Heart left ventricle (tissue), 13 donors: ENCODE measurements at regions not wholly inside any gene's neighbourhood (a gene's known extent, or its start where the extent isn't known, plus 50 kb on each side); places are given as distances from the start of the nearest gene placed in this dataset.

Experiments
- POLR2A ChIP-seq, 2 donors: fragments of 450-650 bp; IDR thresholded peaks; one replicate each; pipeline ENCODE4 v1.6.1; 2017; ENCODE audit warnings: antibody characterized with exemption in 2 of 2, mild to moderate bottlenecking in 2 of 2, moderate library complexity in 2 of 2
- TF ChIP-seq, protein P1 (sequence below), 12 donors: fragments of 200-600 bp; sonication (generic) in 4 of 12; IDR thresholded peaks; one replicate each; pipeline versions ENCODE4 v1.5.0 to v1.8.0; 2018 to 2022; ENCODE audit warnings: antibody characterized with exemption in 12 of 12, mild to moderate bottlenecking in 5 of 12
- donor health status: ischemic (EF 13 %, LVEDD 7.1; RV severe dilation, severe dysfunction).
- donor health status: DM: no; HTN: yes; CAD: no.
- donor health status: DM: no; HTN: no; CAD: no.
- donor health status: ischemic (EF 25% LVEDD 6.9; RV normal size, moderate dysfunction).
- donor health status: ischemic (EF 25% LVEDD 5.7; RV mildly dilated, moderate dysfunction).
- donor health status: ischemic (EF 35%, LVEDD 5.7; RV mildly dilated, moderate dysfunction).
- donor health status: nonischemic (EF 11% LVEDD 7.7; RV severe dilation, severe dysfunction).
- donor health status: DM: yes; HTN: yes; CAD: no.
- donor health status: PGD.
- donor health status: ischemic (EF 29% LVEDD 5.4; RV normal size, mild dysfunction).
- donor health status: nonischemic (EF 23%, LVEDD 6.1; RV moderate dilation, normal function).

DNA sequence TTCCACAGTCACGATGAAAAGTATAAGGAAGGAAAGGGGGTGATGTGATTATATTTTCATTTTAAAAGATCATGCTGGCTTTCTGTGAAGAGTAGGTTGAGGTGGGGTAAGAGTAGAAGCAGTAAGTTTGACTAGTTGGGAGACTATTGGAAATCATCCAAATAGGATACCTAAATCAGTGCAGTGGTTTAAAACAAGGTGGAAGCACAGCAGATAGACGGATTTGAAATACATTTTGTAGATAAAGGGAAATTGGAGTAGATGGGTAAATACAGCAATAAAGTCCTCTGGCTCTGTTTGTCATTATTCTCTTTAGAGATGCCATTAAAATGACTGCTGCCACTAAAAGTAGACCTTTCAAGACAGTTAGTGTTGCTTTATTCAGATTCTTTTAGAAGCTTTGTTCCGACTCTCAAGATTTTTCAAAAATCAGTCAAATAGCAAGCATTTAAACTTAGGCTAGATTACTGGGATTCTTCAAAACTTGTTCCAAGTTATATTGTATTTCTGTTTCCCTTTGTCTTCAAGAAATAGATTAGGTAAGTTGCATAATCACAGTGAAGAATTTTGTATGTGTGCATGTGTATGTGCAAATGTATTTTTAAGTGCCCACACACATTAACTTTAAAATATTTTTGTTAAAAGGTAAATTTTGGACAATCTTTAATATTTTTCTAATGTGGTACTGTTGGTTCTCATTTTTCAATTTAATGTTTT, 61.7 kb upstream of the DTNA start:
- TF ChIP-seq, protein P1, sequence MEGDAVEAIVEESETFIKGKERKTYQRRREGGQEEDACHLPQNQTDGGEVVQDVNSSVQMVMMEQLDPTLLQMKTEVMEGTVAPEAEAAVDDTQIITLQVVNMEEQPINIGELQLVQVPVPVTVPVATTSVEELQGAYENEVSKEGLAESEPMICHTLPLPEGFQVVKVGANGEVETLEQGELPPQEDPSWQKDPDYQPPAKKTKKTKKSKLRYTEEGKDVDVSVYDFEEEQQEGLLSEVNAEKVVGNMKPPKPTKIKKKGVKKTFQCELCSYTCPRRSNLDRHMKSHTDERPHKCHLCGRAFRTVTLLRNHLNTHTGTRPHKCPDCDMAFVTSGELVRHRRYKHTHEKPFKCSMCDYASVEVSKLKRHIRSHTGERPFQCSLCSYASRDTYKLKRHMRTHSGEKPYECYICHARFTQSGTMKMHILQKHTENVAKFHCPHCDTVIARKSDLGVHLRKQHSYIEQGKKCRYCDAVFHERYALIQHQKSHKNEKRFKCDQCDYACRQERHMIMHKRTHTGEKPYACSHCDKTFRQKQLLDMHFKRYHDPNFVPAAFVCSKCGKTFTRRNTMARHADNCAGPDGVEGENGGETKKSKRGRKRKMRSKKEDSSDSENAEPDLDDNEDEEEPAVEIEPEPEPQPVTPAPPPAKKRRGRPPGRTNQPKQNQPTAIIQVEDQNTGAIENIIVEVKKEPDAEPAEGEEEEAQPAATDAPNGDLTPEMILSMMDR (IDR thresholded peaks at IDR 0.05), result no peak
- no peak for TF ChIP-seq POLR2A (IDR thresholded peaks at IDR 0.05)
